ENCODE measurements at regions not wholly inside any gene's neighbourhood (a gene's known extent, or its start where the extent isn't known, plus 50 kb on each side); places are given as distances from the start of the nearest gene placed in this dataset.

DNA sequence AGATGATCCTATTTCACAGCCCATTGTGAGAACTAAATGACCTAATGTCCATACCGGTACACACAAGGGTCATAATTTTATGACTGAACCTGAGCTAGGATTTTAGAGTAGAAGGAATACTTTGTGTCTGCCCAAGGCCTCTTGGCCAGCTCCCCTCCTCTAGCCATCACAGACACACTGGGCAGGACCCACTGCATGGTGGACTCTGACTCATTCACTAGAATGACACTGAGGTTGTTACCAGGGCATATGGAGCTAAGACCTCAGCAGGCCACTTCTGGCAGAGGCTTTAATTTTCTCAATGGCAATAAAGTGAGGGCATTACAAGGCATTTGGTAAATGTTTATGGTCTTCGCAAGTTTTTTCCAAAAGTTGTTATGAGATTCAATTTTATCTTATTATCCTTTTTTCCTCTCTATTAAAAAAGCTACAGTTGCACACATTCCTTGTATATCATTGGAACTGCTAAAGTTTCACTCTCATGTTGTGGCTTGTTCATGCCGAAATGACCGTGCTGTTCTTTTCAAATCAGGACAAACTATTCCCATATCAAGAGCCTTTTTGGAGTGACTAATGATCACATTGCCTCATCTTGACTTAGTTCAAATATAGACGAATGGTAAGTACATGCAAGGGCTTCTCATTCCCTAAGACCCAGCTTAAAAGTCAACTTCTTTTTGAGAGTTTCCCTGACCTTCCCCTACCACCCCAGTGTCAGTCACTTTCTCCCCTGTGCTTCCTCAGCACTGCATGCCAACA, 595.7 kb downstream of the ACTL7B start:
- no peaks in the 10 kb centered on the region for H3K36me3 ChIP-seq (ENCODE audit: control insufficient read depth in 1 of 2, insufficient read depth in 2 of 2, low read length in 2 of 2)
- no peak overlapping the region for H4K91ac ChIP-seq (ENCODE audit: low read depth, low read length)
- no peak overlapping the region for H2BK120ac ChIP-seq (ENCODE audit: insufficient read depth, low read length, poor library complexity)
- H3K79me2 ChIP-seq (ENCODE audit: control insufficient read depth, insufficient read depth, low read length, poor library complexity), result no peaks in the 10 kb centered on the region
- H3K4ac ChIP-seq (ENCODE audit: low read depth, low read length), result no peak overlapping the region
- H3K9me3 ChIP-seq (ENCODE audit: insufficient read depth, low read depth, low read length), result no peaks in the 10 kb centered on the region
- H3K79me1 ChIP-seq (ENCODE audit: low read length), result no peaks in the 10 kb centered on the region
- H2AK5ac ChIP-seq (ENCODE audit: low read length), result no peak overlapping the region
- H3K14ac ChIP-seq (ENCODE audit: low read length), result no peak overlapping the region
- WGBS (ENCODE audit: extremely low coverage, insufficient coverage, insufficient read length), result no CpG with 5 or more reads among the region's 5 CpGs
- H3K18ac ChIP-seq (ENCODE audit: low read length), result no peak overlapping the region
- H4K8ac ChIP-seq (ENCODE audit: low read depth, low read length), result no peak overlapping the region
- H3K27ac ChIP-seq (ENCODE audit: low read depth, low read length), result no peak overlapping the region
- no peak overlapping the region for H2BK5ac ChIP-seq (ENCODE audit: low read depth, low read length, poor library complexity)
- H3K23ac ChIP-seq (ENCODE audit: low read length), result no peak overlapping the region
- no peaks in the 10 kb centered on the region for H3K27me3 ChIP-seq (ENCODE audit: insufficient read depth, low read length)
- no peak overlapping the region for H3K4me2 ChIP-seq (ENCODE audit: low read length)
- no peak overlapping the region for H4K12ac ChIP-seq (ENCODE audit: low read depth, low read length)
- no peak overlapping the region for H2BK12ac ChIP-seq (ENCODE audit: low read length)
- no peak overlapping the region for H3K4me3 ChIP-seq (ENCODE audit: low read depth, low read length)
- no peak for DNase-seq
- no peak overlapping the region for H3K9ac ChIP-seq (ENCODE audit: low read length)
- H2AFZ ChIP-seq (ENCODE audit: insufficient read depth, low read length, poor library complexity), result no peak overlapping the region
- H3K4me1 ChIP-seq (ENCODE audit: control insufficient read depth in 1 of 2, insufficient read depth in 2 of 2, low read length in 2 of 2), result no peaks in the 10 kb centered on the region

DNA sequence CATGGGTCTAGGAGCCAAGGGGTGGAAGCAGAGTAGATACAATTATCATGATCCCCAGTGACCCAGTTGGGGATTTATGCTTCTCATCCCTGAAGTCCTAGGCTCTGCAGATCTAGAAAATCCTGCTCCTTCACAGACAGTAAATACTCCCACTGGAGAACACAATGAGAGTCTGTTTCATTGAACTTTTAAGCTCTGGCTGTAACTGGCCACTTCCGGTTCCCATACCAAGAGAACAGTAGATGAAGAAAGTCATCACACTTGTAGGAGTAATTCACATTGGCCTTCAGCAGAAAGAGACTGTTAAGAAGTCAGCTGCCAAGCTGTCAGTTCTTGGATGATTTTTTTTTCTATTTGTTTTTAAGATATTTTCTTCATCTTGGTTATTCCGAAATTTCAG, 597.1 kb downstream of the ACTL7B start:
- Histone ChIP-seq H3K4me1 (ENCODE audit: control insufficient read depth in 1 of 2, insufficient read depth in 2 of 2, low read length in 2 of 2) (no peaks in the 10 kb centered on the region), H4K12ac (ENCODE audit: low read depth, low read length) (no peak overlapping the region), H3K79me2 (ENCODE audit: control insufficient read depth, insufficient read depth, low read length, poor library complexity) (no peaks in the 10 kb centered on the region), H3K27ac (ENCODE audit: low read depth, low read length) (no peak overlapping the region), H2BK12ac (ENCODE audit: low read length) (no peak overlapping the region), H2BK5ac (ENCODE audit: low read depth, low read length, poor library complexity) (no peak overlapping the region), H4K8ac (ENCODE audit: low read depth, low read length) (no peak overlapping the region), H3K36me3 (ENCODE audit: control insufficient read depth in 1 of 2, insufficient read depth in 2 of 2, low read length in 2 of 2) (no peaks in the 10 kb centered on the region), H3K4me2 (ENCODE audit: low read length) (no peak overlapping the region), H3K27me3 (ENCODE audit: insufficient read depth, low read length) (no peaks in the 10 kb centered on the region), H3K23ac (ENCODE audit: low read length) (no peak overlapping the region), H3K4me3 (ENCODE audit: low read depth, low read length) (no peak overlapping the region), H3K18ac (ENCODE audit: low read length) (no peak overlapping the region), H2AK5ac (ENCODE audit: low read length) (no peak overlapping the region), H4K91ac (ENCODE audit: low read depth, low read length) (no peak overlapping the region), H3K4ac (ENCODE audit: low read depth, low read length) (no peak overlapping the region), H3K9me3 (ENCODE audit: insufficient read depth, low read depth, low read length) (no peaks in the 10 kb centered on the region), H3K9ac (ENCODE audit: low read length) (no peak overlapping the region), H2AFZ (ENCODE audit: insufficient read depth, low read length, poor library complexity) (no peak overlapping the region), H2BK120ac (ENCODE audit: insufficient read depth, low read length, poor library complexity) (no peak overlapping the region), H3K79me1 (ENCODE audit: low read length) (no peaks in the 10 kb centered on the region), H3K14ac (ENCODE audit: low read length) (no peak overlapping the region)
- WGBS (ENCODE audit: extremely low coverage, insufficient coverage, insufficient read length), result no CpG with 5 or more reads among the region's 2 CpGs
- DNase-seq, result no peak

DNA sequence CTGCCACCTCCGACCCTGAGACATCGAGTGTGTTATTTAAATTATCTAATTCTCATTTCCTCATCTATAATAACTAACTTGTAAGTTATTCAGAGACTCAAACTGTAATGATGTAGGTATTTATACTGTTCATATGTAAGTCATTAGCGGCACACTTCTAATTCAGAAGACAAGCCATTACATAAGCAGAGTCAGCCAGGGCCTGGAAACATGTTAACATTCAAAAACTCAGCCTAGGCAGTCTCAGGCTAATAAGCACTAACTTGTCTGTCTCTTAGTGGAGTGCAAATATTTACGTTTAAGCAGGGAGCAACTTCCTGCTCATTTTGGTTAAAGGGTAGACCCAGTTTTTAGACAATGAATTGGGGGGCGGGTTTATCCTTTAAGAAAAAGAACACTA, 598.4 kb downstream of the ACTL7B start:
- H2BK5ac ChIP-seq (ENCODE audit: low read depth, low read length, poor library complexity), result no peak overlapping the region
- no peak overlapping the region for H3K27ac ChIP-seq (ENCODE audit: low read depth, low read length)
- H3K4ac ChIP-seq (ENCODE audit: low read depth, low read length), result no peak overlapping the region
- H3K79me2 ChIP-seq (ENCODE audit: control insufficient read depth, insufficient read depth, low read length, poor library complexity), result no peaks in the 10 kb centered on the region
- H3K79me1 ChIP-seq (ENCODE audit: low read length), result no peaks in the 10 kb centered on the region
- no peak overlapping the region for H3K18ac ChIP-seq (ENCODE audit: low read length)
- no peak overlapping the region for H2AK5ac ChIP-seq (ENCODE audit: low read length)
- H3K4me2 ChIP-seq (ENCODE audit: low read length), result no peak overlapping the region
- H4K91ac ChIP-seq (ENCODE audit: low read depth, low read length), result no peak overlapping the region
- H2AFZ ChIP-seq (ENCODE audit: insufficient read depth, low read length, poor library complexity), result no peak overlapping the region
- no peak overlapping the region for H3K23ac ChIP-seq (ENCODE audit: low read length)
- H3K27me3 ChIP-seq (ENCODE audit: insufficient read depth, low read length), result no peaks in the 10 kb centered on the region
- no peaks in the 10 kb centered on the region for H3K36me3 ChIP-seq (ENCODE audit: control insufficient read depth in 1 of 2, insufficient read depth in 2 of 2, low read length in 2 of 2)
- no peak for DNase-seq
- no peak overlapping the region for H4K12ac ChIP-seq (ENCODE audit: low read depth, low read length)
- H2BK120ac ChIP-seq (ENCODE audit: insufficient read depth, low read length, poor library complexity), result no peak overlapping the region
- H2BK12ac ChIP-seq (ENCODE audit: low read length), result no peak overlapping the region
- no peak overlapping the region for H4K8ac ChIP-seq (ENCODE audit: low read depth, low read length)
- no CpG with 5 or more reads among the region's 5 CpGs for WGBS (ENCODE audit: extremely low coverage, insufficient coverage, insufficient read length)
- H3K4me3 ChIP-seq (ENCODE audit: low read depth, low read length), result no peak overlapping the region
- no peaks in the 10 kb centered on the region for H3K4me1 ChIP-seq (ENCODE audit: control insufficient read depth in 1 of 2, insufficient read depth in 2 of 2, low read length in 2 of 2)
- H3K14ac ChIP-seq (ENCODE audit: low read length), result no peak overlapping the region
- H3K9ac ChIP-seq (ENCODE audit: low read length), result no peak overlapping the region
- H3K9me3 ChIP-seq (ENCODE audit: insufficient read depth, low read depth, low read length), result no peaks in the 10 kb centered on the region

DNA sequence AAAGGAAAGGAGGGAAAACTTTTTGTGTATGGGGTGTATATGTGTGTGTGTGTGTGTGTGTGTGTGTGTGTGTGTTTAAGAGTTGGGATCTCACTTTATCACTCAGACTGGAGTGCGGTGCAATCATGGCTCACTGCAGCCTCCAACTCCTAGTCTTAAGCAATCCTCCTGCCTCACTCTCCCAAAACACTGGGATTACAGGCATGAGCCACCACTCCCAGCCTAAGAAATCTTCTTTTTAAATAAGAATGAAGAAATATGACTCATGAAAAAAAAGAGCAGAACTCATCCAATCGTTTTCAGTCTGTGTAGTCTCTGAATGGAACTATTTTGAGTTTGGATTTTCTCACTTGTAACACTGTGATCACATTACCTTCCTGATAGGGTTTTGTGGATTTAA, 601.5 kb downstream of the ACTL7B start:
- no peak overlapping the region for H4K8ac ChIP-seq (ENCODE audit: low read depth, low read length)
- no peak overlapping the region for H3K18ac ChIP-seq (ENCODE audit: low read length)
- no CpG with 5 or more reads among the region's 2 CpGs for WGBS (ENCODE audit: extremely low coverage, insufficient coverage, insufficient read length)
- H2BK12ac ChIP-seq (ENCODE audit: low read length), result no peak overlapping the region
- no peak overlapping the region for H2AFZ ChIP-seq (ENCODE audit: insufficient read depth, low read length, poor library complexity)
- H3K4me2 ChIP-seq (ENCODE audit: low read length), result no peak overlapping the region
- no peak overlapping the region for H2BK5ac ChIP-seq (ENCODE audit: low read depth, low read length, poor library complexity)
- H3K14ac ChIP-seq (ENCODE audit: low read length), result no peak overlapping the region
- no peak overlapping the region for H3K27ac ChIP-seq (ENCODE audit: low read depth, low read length)
- no peak overlapping the region for H2AK5ac ChIP-seq (ENCODE audit: low read length)
- H3K9ac ChIP-seq (ENCODE audit: low read length), result no peak overlapping the region
- no peak overlapping the region for H4K91ac ChIP-seq (ENCODE audit: low read depth, low read length)
- no peaks in the 10 kb centered on the region for H3K79me2 ChIP-seq (ENCODE audit: control insufficient read depth, insufficient read depth, low read length, poor library complexity)
- no peak overlapping the region for H3K4me3 ChIP-seq (ENCODE audit: low read depth, low read length)
- no peak overlapping the region for H3K4ac ChIP-seq (ENCODE audit: low read depth, low read length)
- no peaks in the 10 kb centered on the region for H3K9me3 ChIP-seq (ENCODE audit: insufficient read depth, low read depth, low read length)
- no peaks in the 10 kb centered on the region for H3K79me1 ChIP-seq (ENCODE audit: low read length)
- H2BK120ac ChIP-seq (ENCODE audit: insufficient read depth, low read length, poor library complexity), result no peak overlapping the region
- H3K4me1 ChIP-seq (ENCODE audit: control insufficient read depth in 1 of 2, insufficient read depth in 2 of 2, low read length in 2 of 2), result no peaks in the 10 kb centered on the region
- H3K36me3 ChIP-seq (ENCODE audit: control insufficient read depth in 1 of 2, insufficient read depth in 2 of 2, low read length in 2 of 2), result no peaks in the 10 kb centered on the region
- H3K27me3 ChIP-seq (ENCODE audit: insufficient read depth, low read length), result no peaks in the 10 kb centered on the region
- no peak overlapping the region for H4K12ac ChIP-seq (ENCODE audit: low read depth, low read length)
- no peak overlapping the region for H3K23ac ChIP-seq (ENCODE audit: low read length)
- DNase-seq, result no peak
